Liver (tissue), 2 donors: ENCODE measurements at regions not wholly inside any gene's neighbourhood (a gene's known extent, or its start where the extent isn't known, plus 50 kb on each side); places are given as distances from the start of the nearest gene placed in this dataset.
"Not testable (repeated sequence)": the region's sequence is repeated elsewhere in the genome, so short reads cannot be mapped to it uniquely, and the experiment has no call there.

Source experiments
- TF ChIP-seq, protein P1 (sequence below): IDR thresholded peaks from 2 replicates; pipeline ENCODE4 v1.6.1; 2016; ENCODE audit warnings: antibody characterized with exemption
- TF ChIP-seq, protein P2 (sequence below): fragments of 150-350 bp; IDR thresholded peaks from 2 replicates; pipeline ENCODE4 v1.5.1; 2017; ENCODE audit warnings: improper control_type of control experiment, low read depth, low read length; ENCODE audit not compliant: missing input control
- donor health status: healthy.

DNA sequence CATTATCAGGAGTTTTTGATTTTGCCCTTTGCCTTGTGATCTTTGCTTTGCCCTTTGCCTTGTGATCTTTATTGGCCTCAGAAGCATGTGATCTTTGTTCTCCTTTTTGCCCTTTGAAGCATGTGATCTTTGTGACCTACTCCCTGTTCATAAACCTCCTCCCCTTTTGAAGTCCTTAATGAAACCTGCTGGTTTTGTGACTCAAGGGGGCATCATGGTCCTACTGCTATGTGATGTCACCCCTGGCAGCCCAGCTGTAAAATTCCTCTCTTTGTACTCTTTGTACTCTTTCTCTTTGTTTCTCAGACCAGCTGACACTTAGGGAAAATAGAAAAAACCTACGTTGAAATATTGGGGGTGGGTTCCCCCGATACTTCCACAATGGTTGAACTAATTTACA is 356.1 kb upstream of the NRP1 start:
- TF ChIP-seq, protein P1, sequence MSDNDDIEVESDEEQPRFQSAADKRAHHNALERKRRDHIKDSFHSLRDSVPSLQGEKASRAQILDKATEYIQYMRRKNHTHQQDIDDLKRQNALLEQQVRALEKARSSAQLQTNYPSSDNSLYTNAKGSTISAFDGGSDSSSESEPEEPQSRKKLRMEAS: not testable (repeated sequence)
- TF ChIP-seq, protein P2, sequence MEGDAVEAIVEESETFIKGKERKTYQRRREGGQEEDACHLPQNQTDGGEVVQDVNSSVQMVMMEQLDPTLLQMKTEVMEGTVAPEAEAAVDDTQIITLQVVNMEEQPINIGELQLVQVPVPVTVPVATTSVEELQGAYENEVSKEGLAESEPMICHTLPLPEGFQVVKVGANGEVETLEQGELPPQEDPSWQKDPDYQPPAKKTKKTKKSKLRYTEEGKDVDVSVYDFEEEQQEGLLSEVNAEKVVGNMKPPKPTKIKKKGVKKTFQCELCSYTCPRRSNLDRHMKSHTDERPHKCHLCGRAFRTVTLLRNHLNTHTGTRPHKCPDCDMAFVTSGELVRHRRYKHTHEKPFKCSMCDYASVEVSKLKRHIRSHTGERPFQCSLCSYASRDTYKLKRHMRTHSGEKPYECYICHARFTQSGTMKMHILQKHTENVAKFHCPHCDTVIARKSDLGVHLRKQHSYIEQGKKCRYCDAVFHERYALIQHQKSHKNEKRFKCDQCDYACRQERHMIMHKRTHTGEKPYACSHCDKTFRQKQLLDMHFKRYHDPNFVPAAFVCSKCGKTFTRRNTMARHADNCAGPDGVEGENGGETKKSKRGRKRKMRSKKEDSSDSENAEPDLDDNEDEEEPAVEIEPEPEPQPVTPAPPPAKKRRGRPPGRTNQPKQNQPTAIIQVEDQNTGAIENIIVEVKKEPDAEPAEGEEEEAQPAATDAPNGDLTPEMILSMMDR: not testable (repeated sequence)
